Posterior cingulate gyrus (tissue), 11 donors: ENCODE measurements at regions not wholly inside any gene's neighbourhood (a gene's known extent, or its start where the extent isn't known, plus 50 kb on each side); places are given as distances from the start of the nearest gene placed in this dataset.

ENCODE experiments used
- DNase-seq, 10 donors: peaks; one replicate each; pipeline versions ENCODE4 v3.0.0 to v3.0.0-alpha.2; 2020 to 2021; ENCODE audit warnings: mixed read lengths in 3 of 10
- intact Hi-C: fragments of 100-400 bp; cut with DNase I; formaldehyde crosslinking; loops from one replicate; pipeline ENCODE4 v1.15.1; 2023

DNA sequence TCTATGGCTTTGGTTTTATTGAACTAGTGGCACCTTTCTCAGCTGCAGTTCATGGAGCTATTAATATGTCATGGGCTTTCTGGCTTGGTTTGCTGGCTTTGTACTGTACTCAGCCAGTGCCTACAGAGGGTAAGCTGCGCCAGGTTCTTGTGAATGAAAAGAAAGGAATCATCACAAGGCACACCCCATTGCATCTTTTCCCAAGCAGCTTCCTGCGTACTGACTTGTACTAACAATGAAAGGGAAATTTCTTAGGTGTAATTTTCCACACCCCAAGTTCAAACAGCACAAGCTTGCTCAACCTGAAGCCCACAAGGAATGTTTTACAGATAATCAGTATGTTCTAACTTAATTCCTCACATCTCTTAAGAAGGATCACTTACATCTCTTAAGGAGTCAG is 78.0 kb upstream of the TNFSF18 start:
- DNase-seq = no peak
- intact Hi-C loops = no loop called here

DNA sequence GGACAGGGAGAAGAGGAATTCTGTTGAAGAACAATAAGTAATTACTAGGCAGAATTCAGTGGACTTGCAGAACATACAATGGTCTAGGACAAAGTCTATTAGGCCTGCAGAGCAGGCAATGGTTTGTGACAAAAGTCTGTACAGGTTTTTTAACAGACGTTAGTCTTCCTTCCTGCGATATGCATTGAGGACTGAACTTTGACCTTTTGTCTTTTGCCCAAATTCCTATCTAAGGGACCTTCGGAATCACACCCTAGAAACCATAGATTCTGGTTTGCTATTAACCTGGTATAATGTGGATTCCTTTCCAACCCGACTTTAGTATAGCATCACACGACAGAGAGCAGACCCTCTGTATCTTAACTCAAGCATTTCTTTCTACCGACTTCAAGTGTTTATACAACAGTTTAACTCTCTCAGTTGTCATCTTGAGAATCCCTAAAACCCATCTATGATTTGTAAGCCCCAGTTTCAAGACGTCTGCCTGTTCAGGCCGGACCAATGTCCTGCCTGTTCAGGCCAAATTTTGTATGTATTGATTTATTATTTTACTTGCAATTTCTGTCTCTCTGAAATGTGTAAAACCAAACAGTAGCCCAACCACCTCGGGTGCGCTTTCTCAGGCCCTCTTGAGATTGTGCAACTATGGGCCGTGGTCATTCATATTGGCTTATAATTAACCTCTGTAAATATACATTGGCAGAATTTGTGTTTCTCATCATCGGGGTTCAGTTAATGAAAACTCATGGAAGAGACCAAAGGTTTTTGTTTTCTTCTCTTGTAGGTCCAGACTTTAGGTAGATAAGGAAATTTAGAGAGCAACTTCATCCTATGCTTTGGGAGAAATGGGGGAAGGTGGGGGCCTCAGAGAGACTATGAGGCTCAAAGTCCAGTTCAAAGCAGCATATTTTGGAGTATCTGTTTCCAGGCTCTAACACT is 76.9 kb upstream of the TNFSF18 start:
- no peak for DNase-seq
- intact Hi-C loops = no loop called here

DNA sequence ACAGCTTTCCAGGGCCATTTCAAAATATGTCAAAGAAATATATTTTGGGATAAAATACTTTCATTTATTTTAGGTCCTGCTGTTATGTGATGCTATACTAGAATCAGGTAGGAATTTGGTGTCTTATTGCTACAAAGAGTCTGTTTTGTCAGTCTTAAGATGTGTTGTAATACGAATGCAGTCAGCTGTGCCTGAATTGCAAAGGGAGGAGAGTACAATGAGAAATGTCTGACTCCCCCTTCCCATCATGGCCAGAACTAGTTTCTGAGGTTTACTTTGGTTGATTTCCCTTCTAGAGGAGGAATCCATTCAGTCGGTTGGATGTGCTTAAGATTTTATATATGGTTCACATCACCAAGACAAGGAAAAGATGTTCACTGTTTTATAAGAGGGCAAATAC is 75.7 kb upstream of the TNFSF18 start:
- intact Hi-C loops = no loop called here
- DNase-seq = no peak

DNA sequence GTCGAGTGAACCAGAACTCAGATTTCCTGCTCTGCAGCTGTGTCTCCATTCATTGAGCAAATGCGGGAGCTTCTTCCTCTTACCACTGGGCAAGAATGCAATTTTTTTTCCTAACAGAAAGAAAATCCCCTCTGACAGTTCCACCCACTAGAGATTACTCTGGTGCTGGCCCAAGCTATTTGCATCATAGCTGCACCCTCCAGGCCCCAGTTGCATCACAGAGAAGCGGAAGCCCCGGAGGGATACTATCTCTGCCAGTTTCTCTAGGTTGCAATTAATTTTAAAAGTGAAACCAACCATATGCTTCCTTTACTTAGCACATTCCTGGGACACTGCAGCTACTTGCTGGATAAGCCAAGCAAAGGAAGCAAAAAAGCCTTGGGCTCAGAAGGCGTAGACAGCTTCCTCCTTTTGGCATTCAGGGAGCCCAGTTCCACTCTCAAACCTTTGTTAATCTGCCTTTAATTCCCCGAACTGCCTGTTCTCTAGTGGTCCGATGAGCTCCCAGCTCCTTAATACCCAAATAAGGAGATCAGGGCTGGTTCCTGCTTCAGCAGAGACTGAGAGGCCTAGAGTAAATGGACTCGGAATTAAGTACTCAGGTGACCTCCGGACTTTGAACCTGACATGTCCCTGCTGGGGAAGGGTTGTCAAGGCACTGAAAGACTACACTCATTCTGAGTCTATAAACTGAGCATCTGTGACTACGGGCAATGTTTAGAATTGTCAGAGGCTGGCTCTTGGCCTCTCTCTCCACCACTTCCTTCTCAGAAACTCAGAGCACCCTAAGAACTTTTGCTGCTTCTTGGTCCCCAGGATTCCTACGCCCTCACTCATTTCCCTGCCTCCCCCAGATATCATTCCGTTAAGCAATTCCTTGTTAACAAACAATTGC is 72.5 kb upstream of the TNFSF18 start:
- intact Hi-C loops = no loop called here
- peak in 5 of 10 donors; percentile 19 to 65 (median 23) for DNase-seq

DNA sequence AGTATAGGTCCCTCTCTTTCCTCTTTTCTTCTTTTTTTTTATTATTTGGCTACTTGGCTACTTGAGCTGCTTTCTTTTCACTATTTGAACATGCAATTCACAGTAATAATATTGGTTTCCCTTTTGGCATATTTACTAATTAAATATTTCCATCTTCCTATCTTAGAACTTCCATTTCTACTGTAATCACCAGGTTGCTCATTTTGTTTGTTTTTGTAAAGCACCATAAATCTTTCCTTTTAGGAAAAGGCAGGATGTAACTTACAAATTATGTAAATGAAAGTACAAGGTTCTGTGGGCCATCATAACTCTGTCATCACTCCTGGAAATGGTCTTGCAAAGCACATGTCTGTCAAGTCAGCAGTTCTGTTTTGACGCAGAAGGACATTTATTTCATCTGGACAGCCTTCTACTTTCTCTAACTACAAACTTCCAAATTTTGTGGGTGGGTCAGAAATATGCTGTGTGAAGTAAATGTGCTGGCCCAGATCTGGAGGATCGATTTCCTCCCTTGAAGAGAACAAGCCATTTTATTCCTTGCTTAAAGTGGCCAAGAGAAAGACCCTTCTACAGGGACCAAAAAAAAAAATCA is 71.7 kb upstream of the TNFSF18 start:
- intact Hi-C loops = no loop called here
- DNase-seq = no peak

DNA sequence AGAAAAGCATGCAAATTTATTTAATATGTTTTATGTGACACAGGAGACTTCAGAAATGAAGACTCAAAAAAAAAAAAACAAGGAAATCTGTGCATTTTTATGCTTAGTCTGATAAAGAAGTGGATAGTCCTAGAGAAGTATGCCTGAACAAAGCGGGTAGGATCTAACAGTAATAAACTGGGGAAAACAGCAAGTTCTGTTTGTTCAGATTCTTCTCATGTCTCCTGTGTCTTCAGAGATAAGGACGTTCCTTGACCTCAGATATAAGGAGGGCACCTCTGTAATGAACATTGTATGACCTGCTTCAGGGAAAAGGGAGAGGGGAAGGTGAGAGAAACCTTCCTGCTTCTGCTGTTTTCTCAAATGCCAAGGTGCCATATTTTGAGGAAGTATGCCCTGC is 67.7 kb upstream of the TNFSF18 start:
- intact Hi-C loops = no loop called here
- DNase-seq = no peak

DNA sequence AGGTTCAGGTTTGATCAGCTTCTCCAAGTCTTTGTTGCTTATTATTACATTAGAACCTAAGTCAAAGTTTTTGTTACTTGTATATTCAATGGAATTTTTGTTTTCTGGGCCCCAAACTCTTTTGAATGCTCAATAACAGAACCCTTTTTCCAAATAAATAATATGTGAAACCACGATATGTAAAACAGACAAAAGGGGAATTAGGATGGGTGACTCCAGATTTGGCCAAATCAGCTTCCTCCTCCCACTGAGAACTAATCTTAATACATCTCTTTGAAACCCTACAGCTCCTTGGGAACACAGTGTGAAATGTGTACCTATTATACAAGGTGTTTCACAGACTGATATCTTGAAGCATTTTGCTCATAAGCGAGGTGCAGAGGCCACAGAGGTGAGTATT is 67.0 kb upstream of the TNFSF18 start:
- intact Hi-C loops = no loop called here
- DNase-seq = no peak

DNA sequence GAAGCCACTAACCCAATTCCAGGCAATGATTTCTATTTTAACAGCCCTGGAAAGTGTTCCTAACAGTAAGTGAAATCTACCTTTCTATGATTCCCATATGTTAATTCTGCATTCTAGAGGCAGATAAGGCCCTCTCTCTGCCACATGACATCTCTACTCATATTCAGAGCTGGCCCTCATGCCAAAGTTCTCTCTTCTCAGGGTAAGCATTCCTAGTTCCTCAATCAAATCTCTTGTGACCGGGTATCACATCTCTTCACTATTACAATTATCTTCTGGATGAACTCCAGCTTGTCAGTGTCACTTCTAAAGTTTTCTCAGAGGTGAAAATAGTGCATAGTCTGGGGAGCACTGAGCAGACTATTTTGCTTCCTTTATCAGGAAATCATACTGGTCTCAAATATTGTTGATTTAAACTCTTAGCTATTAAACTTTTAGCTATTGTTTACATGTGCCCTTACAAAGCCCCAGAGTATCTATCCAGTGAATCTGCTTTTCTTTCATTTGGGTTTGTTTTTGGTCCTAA is 66.4 kb upstream of the TNFSF18 start:
- intact Hi-C loops = no loop called here
- DNase-seq = no peak

DNA sequence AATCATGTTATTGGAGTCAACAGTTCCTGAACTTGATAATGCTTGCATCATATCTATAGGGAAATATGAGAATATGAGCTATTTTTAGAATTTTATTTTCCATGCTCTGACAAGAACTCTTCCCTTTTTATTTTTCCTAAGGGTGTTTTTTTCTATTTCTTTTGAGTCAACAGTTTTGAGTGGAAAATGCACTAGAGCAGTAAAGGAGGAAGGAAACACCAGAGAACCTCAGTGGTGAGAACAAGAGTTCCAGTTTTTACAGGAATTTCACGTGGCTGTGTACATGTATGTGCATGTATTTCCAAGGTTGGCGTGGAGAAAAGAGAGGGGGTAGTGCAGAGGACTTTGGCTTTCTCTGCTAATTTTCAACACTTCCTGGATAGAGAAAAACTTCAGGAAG is 63.6 kb upstream of the TNFSF18 start:
- intact Hi-C loops = no loop called here

DNA sequence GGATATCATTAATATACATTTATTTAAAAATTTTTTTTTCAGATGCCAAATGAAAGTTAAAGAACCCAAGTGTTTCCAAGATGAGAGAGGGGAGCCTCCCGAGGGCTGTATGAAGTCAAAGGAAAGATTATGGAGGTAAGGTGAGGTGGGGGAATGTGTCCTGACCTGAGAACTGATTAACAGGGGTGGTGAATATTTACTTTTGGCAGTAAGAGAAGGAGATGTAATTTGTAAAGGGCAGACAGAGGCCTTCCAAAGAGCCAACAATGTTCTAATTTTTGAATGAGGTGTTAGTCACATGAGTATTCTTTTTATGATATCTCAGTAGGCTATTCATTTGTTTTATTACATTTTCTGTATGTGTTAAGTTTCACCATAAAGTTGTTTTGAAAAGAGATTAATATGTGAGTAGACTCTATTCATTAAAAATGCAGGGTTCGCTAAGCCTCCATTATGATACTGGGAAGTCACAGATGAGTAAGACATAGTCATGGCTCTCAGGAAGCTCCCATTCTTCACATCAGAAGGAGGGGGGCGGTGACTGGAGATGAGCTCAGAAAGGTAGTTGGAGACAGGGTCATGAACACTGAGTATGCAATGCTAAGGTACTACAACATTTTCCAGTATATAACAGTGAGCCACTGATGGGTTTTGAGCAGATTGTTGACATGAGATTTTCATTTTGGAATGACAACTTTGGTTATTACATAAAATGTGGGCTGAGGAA is 62.4 kb upstream of the TNFSF18 start:
- intact Hi-C loops = no loop called here
- no peak for DNase-seq

More for the DNA sequence above, 63.6 kb upstream of the TNFSF18 start:
- no peak for DNase-seq

DNA sequence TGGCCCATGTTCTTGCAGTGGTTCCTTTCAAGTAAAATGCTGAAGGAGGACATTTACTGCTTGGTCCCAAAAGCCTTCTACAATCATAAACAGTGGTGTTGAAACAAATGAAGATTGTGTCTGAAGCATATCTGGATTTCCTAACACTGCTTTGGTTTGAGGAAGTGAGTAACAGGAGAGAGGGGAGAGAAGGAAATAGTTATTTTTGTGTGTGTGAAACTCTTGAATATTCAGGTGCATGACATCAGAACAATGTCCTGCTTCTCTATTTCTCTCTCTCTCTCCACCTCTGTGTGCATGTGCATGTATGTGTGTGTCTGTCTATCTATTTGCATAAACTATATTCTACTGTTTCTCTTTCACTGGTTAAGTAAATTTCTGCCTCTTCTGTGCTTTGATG is 61.4 kb upstream of the TNFSF18 start:
- no peak for DNase-seq
- intact Hi-C loops = no loop called here

DNA sequence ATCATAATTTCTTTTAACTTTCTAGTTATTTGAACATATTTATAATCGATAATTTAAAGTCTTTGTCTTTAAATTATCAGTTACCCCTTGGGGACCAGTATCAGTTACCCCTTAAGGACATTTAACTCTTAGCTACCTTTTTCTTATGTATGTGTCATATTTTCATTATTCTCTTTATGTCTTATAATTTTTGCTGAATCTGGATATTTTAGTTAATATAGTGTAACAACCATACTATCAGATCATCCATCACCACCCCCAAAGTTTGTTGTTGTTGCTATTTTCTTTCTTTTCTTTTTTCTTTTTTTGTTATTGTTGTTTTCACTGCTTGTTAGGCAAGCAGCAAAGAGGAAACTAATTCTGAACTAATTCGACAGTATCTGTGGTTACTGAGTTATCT is 57.0 kb upstream of the TNFSF18 start:
- intact Hi-C loops = no loop called here
- no peak for DNase-seq

DNA sequence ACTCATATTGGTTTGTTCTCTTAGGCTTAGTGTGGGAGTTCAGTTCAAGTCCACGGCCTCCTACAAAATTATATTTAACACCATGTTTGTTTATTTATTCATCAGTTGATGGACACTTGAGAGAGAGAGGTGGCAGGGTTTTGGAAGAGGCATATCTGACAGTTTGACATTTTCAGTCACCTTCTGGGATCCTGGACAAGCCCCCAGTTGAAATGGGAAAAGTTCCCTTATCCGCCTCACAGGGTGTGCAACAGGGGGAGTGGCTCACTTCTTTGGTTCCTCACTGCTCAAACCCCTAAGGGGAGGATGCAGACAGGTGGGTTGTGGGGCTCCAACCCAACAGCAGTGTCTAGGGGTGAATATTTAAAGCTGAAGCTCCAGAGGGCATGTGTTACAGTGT is 52.3 kb upstream of the TNFSF18 start:
- no peak for DNase-seq
- intact Hi-C loops = no loop called here

DNA sequence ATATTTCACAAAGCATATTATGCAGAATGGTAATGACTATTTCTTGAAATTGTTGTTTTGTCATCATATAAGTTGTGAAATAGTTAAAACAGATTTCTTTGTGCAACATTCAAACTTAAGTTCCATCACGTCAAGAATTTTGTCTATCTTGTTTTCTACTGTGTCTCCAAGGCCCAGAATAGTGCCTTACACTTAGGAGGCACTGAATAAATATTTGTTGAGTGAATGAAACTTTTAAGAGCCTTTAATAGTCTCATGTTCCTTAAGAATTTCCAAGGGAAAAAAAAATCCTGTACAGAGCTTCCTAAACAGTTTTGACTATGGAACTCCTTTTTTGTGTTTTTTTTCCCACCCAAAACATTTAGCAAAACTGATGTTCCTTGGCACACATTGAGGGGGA is 50.8 kb upstream of the TNFSF18 start:
- intact Hi-C loops = no loop called here
- no peak for DNase-seq

DNA sequence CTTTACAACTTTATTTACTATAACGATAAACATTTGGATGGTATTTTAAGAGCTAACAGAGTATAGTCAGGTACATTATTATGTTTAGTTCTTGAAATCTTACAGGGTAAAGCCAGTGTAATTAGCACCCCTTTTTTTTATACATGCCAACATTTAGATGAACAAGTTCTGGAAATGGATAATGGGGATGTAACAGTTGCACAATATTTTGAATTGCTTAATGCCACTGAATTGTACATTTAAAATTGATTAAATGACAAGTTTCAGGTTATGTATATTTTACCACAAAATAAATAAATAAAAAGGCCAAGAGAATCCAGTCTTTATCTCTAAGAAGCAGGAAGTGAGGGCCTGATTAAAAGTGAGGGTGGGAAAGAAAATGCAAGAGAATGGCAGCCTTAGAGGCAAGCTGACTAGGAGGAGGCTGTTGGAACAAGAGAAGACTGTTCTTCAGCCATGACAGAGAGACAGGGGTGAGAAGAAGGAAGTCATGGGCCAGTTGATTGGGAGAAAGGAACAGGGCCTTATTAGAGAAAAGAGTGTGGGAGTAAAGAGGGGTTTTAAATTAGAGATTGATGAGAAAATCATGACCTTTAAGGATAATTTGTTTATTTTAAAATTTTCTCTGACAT is 49.9 kb upstream of the TNFSF18 start:
- intact Hi-C loops = no loop called here
- no peak for DNase-seq
